Tibial artery (tissue), 4 donors: ENCODE measurements at regions not wholly inside any gene's neighbourhood (a gene's known extent, or its start where the extent isn't known, plus 50 kb on each side); places are given as distances from the start of the nearest gene placed in this dataset.
"Not testable (repeated sequence)": the region's sequence is repeated elsewhere in the genome, so short reads cannot be mapped to it uniquely, and the experiment has no call there.

Experiments used
- DNase-seq, 2 donors: peaks; one replicate each; pipeline ENCODE4 v3.0.0-alpha.2; 2019
- H3K27ac ChIP-seq, 2 donors: fragments of 200-600 bp; sonication (generic) in 1 of 2; 1 replicate in 1 of 2; 2 replicates in 1 of 2; pipeline ENCODE4 v1.5.1; 2018 to 2019; ENCODE audit warnings: mild to moderate bottlenecking in 1 of 2
- H3K27me3 ChIP-seq, 2 donors: fragments of 200-600 bp; sonication (generic) in 1 of 2; one replicate each; pipeline versions ENCODE4 v1.5.1 to v1.6.0; 2016 to 2019
- H3K36me3 ChIP-seq, 3 donors: fragments of 200-600 bp; sonication (generic) in 2 of 3; one replicate each; pipeline ENCODE4 v1.5.1; 2016 to 2019; ENCODE audit warnings: mild to moderate bottlenecking in 2 of 3
- H3K4me1 ChIP-seq, 4 donors: fragments of 200-600 bp; sonication (generic) in 2 of 4; 1 replicate in 3 of 4; 2 replicates in 1 of 4; pipeline ENCODE4 v1.5.1; 2016 to 2019
- H3K4me3 ChIP-seq, 2 donors: fragments of 200-600 bp; sonication (generic) in 1 of 2; 1 replicate in 1 of 2; 2 replicates in 1 of 2; pipeline ENCODE4 v1.5.1; 2018 to 2019; ENCODE audit warnings: mild to moderate bottlenecking in 2 of 2
- H3K9me3 ChIP-seq, 3 donors: fragments of 200-600 bp; sonication (generic) in 1 of 3; one replicate each; pipeline ENCODE4 v1.5.1; 2016 to 2019
- CTCF ChIP-seq, 2 experiments: fragments of 200-600 bp in 1 of 2; fragments of 450-650 bp in 1 of 2; IDR thresholded peaks; one replicate each; pipeline ENCODE4 v1.5.1; 2017 to 2019; ENCODE audit warnings: antibody characterized with exemption in 2 of 2, mild to moderate bottlenecking in 1 of 2, moderate library complexity in 1 of 2
- intact Hi-C: fragments of 100-400 bp; cut with DNase I; formaldehyde crosslinking; loops from one replicate; pipeline ENCODE4 v1.15.0; 2023; ENCODE audit warnings: low total_unique reads

GRCh38 chr6:37752718-37753117 is 55.0 kb upstream of the MDGA1 start:
- Histone ChIP-seq H3K9me3 (no peaks in the 10 kb centered on the region), H3K27ac (no peak overlapping the region), H3K36me3 (no peaks in the 10 kb centered on the region), H3K27me3 (peaks cover 0 to 15% of the 10 kb centered on the region in 2 donors), H3K4me3 (no peak overlapping the region), H3K4me1 (no peaks in the 10 kb centered on the region)
- TF ChIP-seq CTCF (IDR thresholded peaks at IDR 0.05), result no peak
- intact Hi-C loops, result no loop called here
- DNase-seq, result no peak

DNA sequence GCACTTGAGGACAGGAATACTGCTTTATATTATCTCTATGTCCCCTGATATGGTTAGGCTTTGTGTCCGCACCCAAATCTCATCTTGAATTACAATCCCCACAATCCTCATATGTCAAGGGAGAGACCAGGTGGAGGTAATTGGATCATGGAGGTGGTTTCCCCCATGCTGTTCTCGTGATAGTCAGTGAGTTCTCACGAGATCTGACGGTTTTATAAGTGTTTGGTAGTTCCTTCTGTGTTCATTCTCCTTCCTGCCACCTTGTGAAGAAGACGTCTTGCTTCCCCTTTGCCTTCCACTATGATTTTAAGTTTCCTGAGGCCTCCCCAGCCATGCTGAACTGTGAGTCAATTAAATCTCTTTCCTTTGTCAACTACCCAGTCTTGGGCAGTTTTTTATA is 51.7 kb upstream of the MDGA1 start:
- intact Hi-C loops, result loop anchor here (10.0 kb wide), 1 partner anchor 455 kb away; no protein-coding TSS in a partner anchor
- DNase-seq, H3K4me3 ChIP-seq, H3K9me3 ChIP-seq, H3K4me1 ChIP-seq, H3K36me3 ChIP-seq, H3K27ac ChIP-seq: not testable (repeated sequence)
- peaks cover 0 to 12% of the 10 kb centered on the region in 2 donors for H3K27me3 ChIP-seq

DNA sequence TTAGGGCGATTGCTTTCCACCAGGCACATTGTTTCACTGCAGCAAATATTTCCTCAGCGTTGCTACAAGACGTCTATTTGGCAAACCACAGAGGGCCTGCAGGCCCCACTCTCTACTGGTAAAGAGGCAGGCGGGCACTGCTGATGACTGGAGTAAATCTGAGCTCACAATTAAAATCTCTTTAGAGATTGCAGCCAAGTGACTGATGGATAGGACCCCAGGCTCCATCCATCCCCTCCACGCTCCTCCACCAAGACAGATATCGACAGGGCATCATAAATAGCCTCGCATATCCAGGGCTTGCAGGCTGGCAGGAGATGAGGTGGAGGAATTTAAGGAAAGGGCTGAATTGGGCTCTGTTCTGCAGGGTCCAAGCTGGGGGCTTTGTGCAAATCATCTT is 50.4 kb upstream of the MDGA1 start:
- DNase-seq, result no peak
- Histone ChIP-seq H3K36me3 (no peaks in the 10 kb centered on the region), H3K27ac (no peak overlapping the region), H3K27me3 (peaks cover 0 to 10% of the 10 kb centered on the region in 2 donors), H3K4me3 (no peak overlapping the region), H3K4me1 (no peaks in the 10 kb centered on the region), H3K9me3 (no peaks in the 10 kb centered on the region)
- TF ChIP-seq CTCF (IDR thresholded peaks at IDR 0.05), result no peak
- intact Hi-C loops, result loop anchor here (10.0 kb wide), 1 partner anchor 457 kb away; no protein-coding TSS in a partner anchor
